ENCODE measurements at regions not wholly inside any gene's neighbourhood (a gene's known extent, or its start where the extent isn't known, plus 50 kb on each side); places are given as distances from the start of the nearest gene placed in this dataset.

- DNase-seq (ENCODE audit: low read depth in 2 of 2), result no peak
- H3K4me3 ChIP-seq (replicated peaks in 1 of 2; ENCODE audit: low read depth in 2 of 2, low read length in 2 of 2), result no peak overlapping the region
- no peak for TF ChIP-seq CTCF (IDR thresholded peaks at IDR 0.05; ENCODE audit: low read depth, low read length)
These were observed 83.1 kb upstream of the HABP2 start for GRCh38 chr10:113469796-113470195.

GRCh38 chr10:113470372-113471240 is 82.2 kb upstream of the HABP2 start:
- no peak for TF ChIP-seq CTCF (IDR thresholded peaks at IDR 0.05; ENCODE audit: low read depth, low read length)
- no peak overlapping the region for H3K4me3 ChIP-seq (replicated peaks in 1 of 2; ENCODE audit: low read depth in 2 of 2, low read length in 2 of 2)
- no peak for DNase-seq (ENCODE audit: low read depth in 2 of 2)

- no peak for TF ChIP-seq CTCF (IDR thresholded peaks at IDR 0.05; ENCODE audit: low read depth, low read length)
- DNase-seq (ENCODE audit: low read depth in 2 of 2), result no peak
These were observed 81.4 kb upstream of the HABP2 start for GRCh38 chr10:113471241-113471996.

GRCh38 chr10:113473011-113473410 is 79.8 kb upstream of the HABP2 start:
- TF ChIP-seq CTCF (IDR thresholded peaks at IDR 0.05; ENCODE audit: low read depth, low read length), result no peak
- DNase-seq (ENCODE audit: low read depth in 2 of 2), result no peak
- H3K4me3 ChIP-seq (replicated peaks in 1 of 2; ENCODE audit: low read depth in 2 of 2, low read length in 2 of 2), result no peak overlapping the region

More at GRCh38 chr10:113471241-113471996, 81.4 kb upstream of the HABP2 start:
- no peak overlapping the region for H3K4me3 ChIP-seq (replicated peaks in 1 of 2; ENCODE audit: low read depth in 2 of 2, low read length in 2 of 2)

GRCh38 chr10:113473851-113474250 is 79.0 kb upstream of the HABP2 start:
- peak in 1 of 2 donors; percentile 33 for DNase-seq (ENCODE audit: low read depth in 2 of 2)

GRCh38 chr10:113474752-113475151 is 78.1 kb upstream of the HABP2 start:
- TF ChIP-seq CTCF (IDR thresholded peaks at IDR 0.05; ENCODE audit: low read depth, low read length), result no peak
- no peak for DNase-seq (ENCODE audit: low read depth in 2 of 2)
- H3K4me3 ChIP-seq (replicated peaks in 1 of 2; ENCODE audit: low read depth in 2 of 2, low read length in 2 of 2), result no peak overlapping the region

More at GRCh38 chr10:113473851-113474250, 79.0 kb upstream of the HABP2 start:
- H3K4me3 ChIP-seq (replicated peaks in 1 of 2; ENCODE audit: low read depth in 2 of 2, low read length in 2 of 2), result no peak overlapping the region
- TF ChIP-seq CTCF (IDR thresholded peaks at IDR 0.05; ENCODE audit: low read depth, low read length), result no peak

All from cardiac fibroblast (primary cell).